Vagina (tissue), 2 donors: ENCODE measurements at regions not wholly inside any gene's neighbourhood (a gene's known extent, or its start where the extent isn't known, plus 50 kb on each side); places are given as distances from the start of the nearest gene placed in this dataset.

ENCODE experiments used
- CTCF ChIP-seq, 3 experiments: fragments of 450-650 bp in 2 of 3; fragments of 200-600 bp in 1 of 3; sonication (generic) in 1 of 3; IDR thresholded peaks; one replicate each; pipeline ENCODE4 v1.5.1; 2017 to 2019; ENCODE audit warnings: antibody characterized with exemption in 3 of 3, mild to moderate bottlenecking in 2 of 3, moderate library complexity in 2 of 3
- POLR2A ChIP-seq, 2 donors: fragments of 450-650 bp; IDR thresholded peaks; one replicate each; pipeline ENCODE4 v1.6.1; 2017; ENCODE audit warnings: antibody characterized with exemption in 2 of 2, mild to moderate bottlenecking in 2 of 2, moderate library complexity in 2 of 2
- POLR2AphosphoS5 ChIP-seq, 2 donors: sonication (generic); formaldehyde crosslinking; IDR thresholded peaks; one replicate each; pipeline ENCODE4 v1.9.0; 2017; ENCODE audit warnings: antibody characterized with exemption in 2 of 2, mild to moderate bottlenecking in 2 of 2, low read depth in 1 of 2; ENCODE audit not compliant: insufficient read depth in 1 of 2

- no peak for TF ChIP-seq CTCF (IDR thresholded peaks at IDR 0.05)
- no peak for TF ChIP-seq POLR2A (IDR thresholded peaks at IDR 0.05)
- no peak for TF ChIP-seq POLR2AphosphoS5 (IDR thresholded peaks at IDR 0.05; ENCODE audit: insufficient read depth in 1 of 2, low read depth in 1 of 2)
Observed at GRCh38 chr3:115381931-115382330, 234.8 kb upstream of the ZBTB20 start.
